Stimulated activated CD8-positive, alpha-beta memory T cell treated with anti-CD3 and anti-CD28 coated beads, Interleukin-12 subunit alpha, Interleukin-12 subunit beta, amount 100 ng/mL, for 4 hours (primary cell): ENCODE measurements at regions not wholly inside any gene's neighbourhood (a gene's known extent, or its start where the extent isn't known, plus 50 kb on each side); places are given as distances from the start of the nearest gene placed in this dataset.

ENCODE experiments used
- DNase-seq: peaks from one replicate; pipeline ENCODE4 v3.0.0-alpha.2; 2020; ENCODE audit warnings: low read depth

- DNase-seq, result no peak
Measured at GRCh38 chr17:74145756-74146155, 57.7 kb upstream of the RPL38 start.

- DNase-seq, result no peak
Measured at GRCh38 chr17:74146196-74146595, 57.3 kb upstream of the RPL38 start.

GRCh38 chr17:74147056-74147835 lies 56.2 kb upstream of the RPL38 start:
- DNase-seq, result no peak

GRCh38 chr17:74147966-74148365 lies 55.5 kb upstream of the RPL38 start:
- DNase-seq, result no peak

- no peak for DNase-seq
Measured at GRCh38 chr17:74148446-74148845, 55.0 kb upstream of the RPL38 start.

GRCh38 chr17:74148901-74149596 lies 54.4 kb upstream of the RPL38 start:
- no peak for DNase-seq

- DNase-seq, result no peak
Measured at GRCh38 chr17:74149597-74150427, 53.7 kb upstream of the RPL38 start.

GRCh38 chr17:74150428-74151025 lies 53.0 kb upstream of the RPL38 start:
- no peak for DNase-seq

- no peak for DNase-seq
Measured at GRCh38 chr17:74151551-74152315, 51.7 kb upstream of the RPL38 start.

GRCh38 chr17:74152591-74153455 lies 50.7 kb upstream of the RPL38 start:
- no peak for DNase-seq

GRCh38 chr17:74153456-74153810 lies 50.0 kb upstream of the RPL38 start:
- no peak for DNase-seq
